GM21619 (cell line): ENCODE measurements at regions not wholly inside any gene's neighbourhood (a gene's known extent, or its start where the extent isn't known, plus 50 kb on each side); places are given as distances from the start of the nearest gene placed in this dataset.
A peak's percentile ranks its signal among the peaks of the same experiment; 100 is the strongest.
"Not testable (repeated sequence)": the region's sequence is repeated elsewhere in the genome, so short reads cannot be mapped to it uniquely, and the experiment has no call there.

Source experiments
- ATAC-seq: cut with Tn5 transposase; IDR thresholded peaks from one replicate; pipeline ENCODE4 v1.9.1; 2021; ENCODE audit not compliant: unreplicated experiment

- ATAC-seq = no peak
Measured at GRCh38 chr6:87772597-87773530, 70.8 kb upstream of the AKIRIN2 start.

- no peak for ATAC-seq
Measured at GRCh38 chr6:87767478-87767877, 65.4 kb upstream of the AKIRIN2 start.

- no peak for ATAC-seq
Measured at GRCh38 chr6:87766211-87766610, 64.2 kb upstream of the AKIRIN2 start.

- no peak for ATAC-seq
Measured at GRCh38 chr6:87763901-87764300, 61.9 kb upstream of the AKIRIN2 start.

- no peak for ATAC-seq
Measured at GRCh38 chr6:87763276-87763675, 61.2 kb upstream of the AKIRIN2 start.

- no peak for ATAC-seq
Measured at GRCh38 chr6:87762116-87762515, 60.1 kb upstream of the AKIRIN2 start.

GRCh38 chr6:87757792-87758191, 55.8 kb upstream of the AKIRIN2 start:
- no peak for ATAC-seq

- peak; percentile 93 for ATAC-seq
Measured at GRCh38 chr6:87756858-87757257, 54.8 kb upstream of the AKIRIN2 start.

GRCh38 chr6:87755708-87756671, 54.0 kb upstream of the AKIRIN2 start:
- no peak for ATAC-seq

- peak; percentile 44 for ATAC-seq
Measured at GRCh38 chr6:87754828-87755227, 52.8 kb upstream of the AKIRIN2 start.

- no peak for ATAC-seq
Measured at GRCh38 chr6:87753131-87753685, 51.2 kb upstream of the AKIRIN2 start.

- not testable (repeated sequence) for ATAC-seq
Measured at GRCh38 chr6:87752503-87752902, 50.5 kb upstream of the AKIRIN2 start.
